Amygdala (tissue), 56 donors: ENCODE measurements at regions not wholly inside any gene's neighbourhood (a gene's known extent, or its start where the extent isn't known, plus 50 kb on each side); places are given as distances from the start of the nearest gene placed in this dataset.
"Not testable (repeated sequence)": the region's sequence is repeated elsewhere in the genome, so short reads cannot be mapped to it uniquely, and the experiment has no call there.

Experiments used
- DNase-seq, 56 donors: peaks; one replicate each; lab custom pipeline; 2025; lab: John Stamatoyannopoulos, UW

GRCh38 chr7:76148947-76149346, 52.7 kb upstream of the SRRM3 start:
- DNase-seq, result not testable (repeated sequence)

GRCh38 chr7:76149847-76150691, 51.6 kb upstream of the SRRM3 start:
- peak in 6 of 56 donors; percentile 9 to 48 (median 20) for DNase-seq
